Sigmoid colon (tissue), 4 donors: ENCODE measurements at regions not wholly inside any gene's neighbourhood (a gene's known extent, or its start where the extent isn't known, plus 50 kb on each side); places are given as distances from the start of the nearest gene placed in this dataset.

Experiments
- EP300 ChIP-seq, 4 donors: sonication (generic); formaldehyde crosslinking; IDR thresholded peaks; one replicate each; pipeline ENCODE4 v1.6.1; 2017; ENCODE audit warnings: antibody characterized with exemption in 4 of 4
- POLR2A ChIP-seq, 2 donors: fragments of 450-650 bp; IDR thresholded peaks; one replicate each; pipeline ENCODE4 v1.6.1; 2016; ENCODE audit warnings: antibody characterized with exemption in 2 of 2, mild to moderate bottlenecking in 2 of 2, moderate library complexity in 2 of 2
- POLR2AphosphoS5 ChIP-seq, 4 donors: sonication (generic); formaldehyde crosslinking; IDR thresholded peaks; one replicate each; pipeline ENCODE4 v1.6.1; 2017; ENCODE audit warnings: antibody characterized with exemption in 4 of 4
- TF ChIP-seq, protein P1 (sequence below), 4 experiments: fragments of 450-650 bp in 3 of 4; fragments of 200-600 bp in 1 of 4; IDR thresholded peaks; one replicate each; pipeline ENCODE4 v1.5.1; 2016 to 2019; ENCODE audit warnings: antibody characterized with exemption in 4 of 4, mild to moderate bottlenecking in 3 of 4, moderate library complexity in 2 of 4

DNA sequence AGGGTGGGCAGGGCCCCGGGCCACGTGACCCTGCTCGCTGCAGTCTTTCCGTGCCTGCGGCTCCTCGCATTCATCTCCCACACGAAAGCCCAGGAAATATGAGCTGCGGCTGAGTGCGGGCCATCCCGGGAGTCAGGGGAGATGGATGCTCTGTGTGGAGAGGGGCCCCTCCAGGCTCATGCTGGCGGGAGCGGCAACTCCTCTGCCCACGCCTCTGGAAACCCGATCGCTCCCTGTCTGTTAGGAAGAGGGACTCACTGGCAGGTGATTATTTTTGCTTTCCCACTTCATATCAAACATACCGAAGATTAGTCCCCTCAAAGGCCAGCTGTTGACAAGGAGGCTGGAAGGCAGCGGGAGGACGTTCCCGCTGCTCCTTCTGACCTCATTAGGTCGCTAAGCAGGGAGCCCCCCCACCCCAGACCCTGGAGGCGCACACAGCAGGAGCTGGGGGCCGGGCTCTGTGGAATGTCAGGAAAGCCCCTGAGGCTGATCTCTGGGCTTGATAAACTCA, 228.5 kb downstream of the FOXL1 start:
- TF ChIP-seq, protein P1, sequence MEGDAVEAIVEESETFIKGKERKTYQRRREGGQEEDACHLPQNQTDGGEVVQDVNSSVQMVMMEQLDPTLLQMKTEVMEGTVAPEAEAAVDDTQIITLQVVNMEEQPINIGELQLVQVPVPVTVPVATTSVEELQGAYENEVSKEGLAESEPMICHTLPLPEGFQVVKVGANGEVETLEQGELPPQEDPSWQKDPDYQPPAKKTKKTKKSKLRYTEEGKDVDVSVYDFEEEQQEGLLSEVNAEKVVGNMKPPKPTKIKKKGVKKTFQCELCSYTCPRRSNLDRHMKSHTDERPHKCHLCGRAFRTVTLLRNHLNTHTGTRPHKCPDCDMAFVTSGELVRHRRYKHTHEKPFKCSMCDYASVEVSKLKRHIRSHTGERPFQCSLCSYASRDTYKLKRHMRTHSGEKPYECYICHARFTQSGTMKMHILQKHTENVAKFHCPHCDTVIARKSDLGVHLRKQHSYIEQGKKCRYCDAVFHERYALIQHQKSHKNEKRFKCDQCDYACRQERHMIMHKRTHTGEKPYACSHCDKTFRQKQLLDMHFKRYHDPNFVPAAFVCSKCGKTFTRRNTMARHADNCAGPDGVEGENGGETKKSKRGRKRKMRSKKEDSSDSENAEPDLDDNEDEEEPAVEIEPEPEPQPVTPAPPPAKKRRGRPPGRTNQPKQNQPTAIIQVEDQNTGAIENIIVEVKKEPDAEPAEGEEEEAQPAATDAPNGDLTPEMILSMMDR (IDR thresholded peaks at IDR 0.05): no peak
- no peak for TF ChIP-seq EP300 (IDR thresholded peaks at IDR 0.05)
- no peak for TF ChIP-seq POLR2A (IDR thresholded peaks at IDR 0.05)
- TF ChIP-seq POLR2AphosphoS5 (IDR thresholded peaks at IDR 0.05): no peak
